Adrenal gland (tissue), 9 donors: ENCODE measurements at regions not wholly inside any gene's neighbourhood (a gene's known extent, or its start where the extent isn't known, plus 50 kb on each side); places are given as distances from the start of the nearest gene placed in this dataset.

ENCODE experiments used
- DNase-seq, 7 donors: peaks; one replicate each; pipeline ENCODE4 v3.0.0-alpha.2; 2019 to 2020
- H3K27ac ChIP-seq, 5 donors: fragments of 200-600 bp; sonication (generic) in 4 of 5; 1 replicate in 3 of 5; 2 replicates in 2 of 5; pipeline versions ENCODE4 v1.5.1 to v1.8.0; 2016 to 2020; ENCODE audit warnings: mild to moderate bottlenecking in 1 of 5
- H3K27me3 ChIP-seq: fragments of 200-600 bp; 2 replicates; pipeline ENCODE4 v1.8.0; 2021
- H3K36me3 ChIP-seq, 2 donors: fragments of 200-600 bp; replicated peaks in 1 of 2; 1 replicate in 1 of 2; 2 replicates in 1 of 2; pipeline versions ENCODE4 v1.5.1 to v1.8.0; 2018 to 2022
- H3K4me1 ChIP-seq, 2 donors: fragments of 200-600 bp; replicated peaks in 1 of 2; 1 replicate in 1 of 2; 2 replicates in 1 of 2; pipeline versions ENCODE4 v1.5.1 to v1.8.0; 2018 to 2021
- H3K4me3 ChIP-seq, 4 donors: fragments of 200-600 bp; sonication (generic) in 3 of 4; one replicate each; pipeline ENCODE4 v1.5.1; 2016 to 2018
- H3K9me3 ChIP-seq, 3 donors: fragments of 200-600 bp; sonication (generic) in 1 of 3; replicated peaks in 1 of 3; 1 replicate in 2 of 3; 2 replicates in 1 of 3; pipeline versions ENCODE4 v1.5.1 to v1.8.0; 2016 to 2021
- CTCF ChIP-seq, 6 experiments: fragments of 450-650 bp in 4 of 6; fragments of 200-600 bp in 2 of 6; sonication (generic) in 1 of 6; IDR thresholded peaks; 1 replicate in 5 of 6; 2 replicates in 1 of 6; pipeline versions ENCODE4 v1.5.1 to v1.8.0; 2016 to 2021; ENCODE audit warnings: antibody characterized with exemption in 6 of 6, mild to moderate bottlenecking in 2 of 6, moderate library complexity in 1 of 6
- POLR2A ChIP-seq, 2 donors: fragments of 450-650 bp; IDR thresholded peaks; one replicate each; pipeline ENCODE4 v1.6.1; 2017; ENCODE audit warnings: antibody characterized with exemption in 2 of 2, mild to moderate bottlenecking in 2 of 2, moderate library complexity in 1 of 2
- WGBS, 4 donors: extraction: QIAGEN DNeasy Blood & Tissue Kit in 2 of 4; methylation state at CpG; one replicate each; pipeline versions ENCODE4 v1.1.5 to v1.1.7; 2013 to 2017; 5-methylcytosine and 5-hydroxymethylcytosine counted together
- intact Hi-C, 2 donors: fragments of 100-400 bp; cut with DNase I; formaldehyde crosslinking; loops; one replicate each; pipeline versions ENCODE4 v1.14.1 to v1.15.0; 2022 to 2023
- donor health status: healthy with polysubstance abuse.
- donor health status: Bipolar disorder and iron deficiency.
- donor health status: DM: yes; HTN: yes; CAD: no.
- donor health status: DM: no; HTN: no; CAD: no.
- donor health status: DM: no; HTN: no; CAD: no.

GRCh38 chr17:10992106-10992880, 154.4 kb upstream of the PIRT start:
- TF ChIP-seq POLR2A (IDR thresholded peaks at IDR 0.05) (no peak), CTCF (IDR thresholded peaks at IDR 0.05) (no peak)
- no peak for DNase-seq
- WGBS, 4 donors = 16 to 20% (median 19%) methylated on average over 10 of the region's 10 CpGs
- Histone ChIP-seq H3K4me3 (no peak overlapping the region), H3K4me1 (no peaks in the 10 kb centered on the region), H3K27ac (no peak overlapping the region), H3K9me3 (no peaks in the 10 kb centered on the region), H3K27me3 (peaks cover 4% of the 10 kb centered on the region), H3K36me3 (no peaks in the 10 kb centered on the region)
- intact Hi-C loops = no loop called here

GRCh38 chr17:10987786-10988185, 149.9 kb upstream of the PIRT start:
- no peak overlapping the region for H3K27ac ChIP-seq
- H3K4me3 ChIP-seq = no peak overlapping the region
- TF ChIP-seq CTCF (IDR thresholded peaks at IDR 0.05) (no peak), POLR2A (IDR thresholded peaks at IDR 0.05) (no peak)
- no peaks in the 10 kb centered on the region for H3K4me1 ChIP-seq
- intact Hi-C loops = no loop called here
- H3K36me3 ChIP-seq = no peaks in the 10 kb centered on the region
- WGBS, 4 donors = 58 to 76% (median 71%) methylated on average over 5 of the region's 5 CpGs
- peaks cover 2% of the 10 kb centered on the region for H3K27me3 ChIP-seq
- H3K9me3 ChIP-seq = no peaks in the 10 kb centered on the region
- DNase-seq = no peak

- no peaks in the 10 kb centered on the region for H3K9me3 ChIP-seq
- WGBS, 4 donors = 55 to 68% (median 62%) methylated on average over 2 to 3 of the region's 3 CpGs
- no peaks in the 10 kb centered on the region for H3K27me3 ChIP-seq
- TF ChIP-seq POLR2A (IDR thresholded peaks at IDR 0.05) (no peak), CTCF (IDR thresholded peaks at IDR 0.05) (no peak)
- H3K27ac ChIP-seq = no peak overlapping the region
- H3K4me1 ChIP-seq = no peaks in the 10 kb centered on the region
- H3K4me3 ChIP-seq = no peak overlapping the region
- no peaks in the 10 kb centered on the region for H3K36me3 ChIP-seq
- no peak for DNase-seq
- intact Hi-C loops = no loop called here
Observed at GRCh38 chr17:10984220-10984619, 146.3 kb upstream of the PIRT start.

GRCh38 chr17:10976401-10976800, 138.5 kb upstream of the PIRT start:
- Histone ChIP-seq H3K4me3 (no peak overlapping the region), H3K4me1 (no peaks in the 10 kb centered on the region), H3K36me3 (no peaks in the 10 kb centered on the region), H3K9me3 (no peaks in the 10 kb centered on the region), H3K27me3 (no peaks in the 10 kb centered on the region), H3K27ac (no peak overlapping the region)
- intact Hi-C loops = no loop called here
- 64 to 72% (median 70%) methylated on average over 4 of the region's 4 CpGs for WGBS, 4 donors
- no peak for DNase-seq
- TF ChIP-seq CTCF (IDR thresholded peaks at IDR 0.05) (no peak), POLR2A (IDR thresholded peaks at IDR 0.05) (no peak)
